A673 (cell line): ENCODE measurements at regions not wholly inside any gene's neighbourhood (a gene's known extent, or its start where the extent isn't known, plus 50 kb on each side); places are given as distances from the start of the nearest gene placed in this dataset.

ENCODE experiments used
- BruUV-seq: library from RNA; stranded (reverse); fragments of 400-500 nt; replicated peaks from 2 replicates; lab custom pipeline; 2021; lab: Mats Ljungman, UMichigan
- CTCF ChIA-PET: fragments of 300-600 bp; sonication (Branson Sonifier 250); formaldehyde crosslinking; loops from one replicate; lab custom pipeline; 2022; ENCODE audit warnings: antibody characterized with exemption; lab: Charles Lee
- POLR2A ChIA-PET: fragments of 300-600 bp; sonication (Branson Sonifier 250); formaldehyde crosslinking; loops from one replicate; lab custom pipeline; 2022; ENCODE audit warnings: antibody characterized with exemption; ENCODE audit not compliant: low non-redundant PET; lab: Charles Lee
- DNase-seq: peaks from one replicate; pipeline ENCODE4 v3.0.0-alpha.2; 2015; ENCODE audit warnings: low spot score
- H3K27ac ChIP-seq: fragments of 200-600 bp; sonication (generic); 2 replicates; pipeline ENCODE4 v1.5.1; 2016; ENCODE audit warnings: mixed run types, low read depth, mild to moderate bottlenecking, mixed read lengths, antibody characterized with exemption, low read length; ENCODE audit not compliant: poor library complexity, severe bottlenecking
- H3K27me3 ChIP-seq: fragments of 200-600 bp; sonication (generic); replicated peaks from 2 replicates; pipeline ENCODE4 v1.6.1; 2017; ENCODE audit warnings: mixed run types, low read depth, mild to moderate bottlenecking, mixed read lengths, antibody characterized with exemption, low read length; ENCODE audit not compliant: insufficient read depth, poor library complexity
- H3K36me3 ChIP-seq: fragments of 200-600 bp; sonication (generic); 2 replicates; pipeline ENCODE4 v1.6.1; 2016; ENCODE audit warnings: mixed run types, mild to moderate bottlenecking, mixed read lengths, antibody characterized with exemption, low read length; ENCODE audit not compliant: insufficient read depth, poor library complexity, severe bottlenecking
- H3K4me1 ChIP-seq: fragments of 200-600 bp; sonication (generic); 2 replicates; pipeline ENCODE4 v1.6.1; 2017; ENCODE audit warnings: mixed run types, mild to moderate bottlenecking, mixed read lengths, antibody characterized with exemption, low read length; ENCODE audit not compliant: insufficient read depth, poor library complexity, severe bottlenecking
- H3K4me3 ChIP-seq: fragments of 200-600 bp; sonication (generic); 2 replicates; pipeline ENCODE4 v1.5.1; 2016; ENCODE audit warnings: low read depth, mixed run types, mild to moderate bottlenecking, mixed read lengths, low read length; ENCODE audit not compliant: poor library complexity, severe bottlenecking
- H3K9me3 ChIP-seq: fragments of 200-600 bp; sonication (generic); 2 replicates; pipeline ENCODE4 v1.6.1; 2016; ENCODE audit warnings: mixed run types, low read depth, mild to moderate bottlenecking, mixed read lengths, antibody characterized with exemption, low read length; ENCODE audit not compliant: poor library complexity, severe bottlenecking
- EZH2 ChIP-seq: fragments of 200-600 bp; sonication (generic); IDR thresholded peaks from 2 replicates; pipeline ENCODE4 v1.6.1; 2017; ENCODE audit warnings: borderline replicate concordance, low read depth, mild to moderate bottlenecking, mixed read lengths, antibody characterized with exemption, low read length; ENCODE audit not compliant: poor library complexity, severe bottlenecking
- intact Hi-C: fragments of 100-400 bp; cut with micrococcal nuclease; formaldehyde crosslinking; loops from one replicate; pipeline ENCODE4 v1.10.0; 2022; ENCODE audit not compliant: unreplicated experiment
- TF ChIP-seq, protein P1 (sequence below): fragments of 300-800, 200-600 bp; sonication (generic); conservative IDR thresholded peaks from 2 replicates; pipeline ENCODE4 v1.5.1; 2017; ENCODE audit warnings: low read depth, mild to moderate bottlenecking, antibody characterized with exemption, low read length, moderate library complexity, mixed read lengths

DNA sequence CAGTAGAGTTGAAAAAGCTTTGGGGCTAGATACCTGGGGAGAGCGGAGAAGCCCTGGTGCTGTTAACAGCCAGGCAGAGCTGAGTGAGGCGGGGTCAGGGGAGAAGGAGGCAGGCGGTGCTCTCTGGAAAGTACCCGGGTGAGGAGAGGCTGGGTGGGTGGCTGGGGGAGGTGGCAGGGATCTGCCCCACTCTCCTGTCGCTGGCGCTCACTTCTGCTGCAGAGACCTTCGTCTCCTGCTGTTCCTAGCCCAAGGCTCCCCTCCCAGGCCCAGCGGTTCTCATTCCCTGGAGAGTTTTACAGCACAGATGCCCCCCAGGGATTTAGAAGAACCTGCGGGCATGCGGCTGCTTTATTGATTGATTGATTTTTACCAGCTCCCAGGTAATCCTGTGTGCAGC lies 302.8 kb downstream of the IRF8 start:
- POLR2A ChIA-PET = no interaction called here
- no peaks in the 10 kb centered on the region for H3K36me3 ChIP-seq
- no peak for TF ChIP-seq EZH2
- TF ChIP-seq, protein P1, sequence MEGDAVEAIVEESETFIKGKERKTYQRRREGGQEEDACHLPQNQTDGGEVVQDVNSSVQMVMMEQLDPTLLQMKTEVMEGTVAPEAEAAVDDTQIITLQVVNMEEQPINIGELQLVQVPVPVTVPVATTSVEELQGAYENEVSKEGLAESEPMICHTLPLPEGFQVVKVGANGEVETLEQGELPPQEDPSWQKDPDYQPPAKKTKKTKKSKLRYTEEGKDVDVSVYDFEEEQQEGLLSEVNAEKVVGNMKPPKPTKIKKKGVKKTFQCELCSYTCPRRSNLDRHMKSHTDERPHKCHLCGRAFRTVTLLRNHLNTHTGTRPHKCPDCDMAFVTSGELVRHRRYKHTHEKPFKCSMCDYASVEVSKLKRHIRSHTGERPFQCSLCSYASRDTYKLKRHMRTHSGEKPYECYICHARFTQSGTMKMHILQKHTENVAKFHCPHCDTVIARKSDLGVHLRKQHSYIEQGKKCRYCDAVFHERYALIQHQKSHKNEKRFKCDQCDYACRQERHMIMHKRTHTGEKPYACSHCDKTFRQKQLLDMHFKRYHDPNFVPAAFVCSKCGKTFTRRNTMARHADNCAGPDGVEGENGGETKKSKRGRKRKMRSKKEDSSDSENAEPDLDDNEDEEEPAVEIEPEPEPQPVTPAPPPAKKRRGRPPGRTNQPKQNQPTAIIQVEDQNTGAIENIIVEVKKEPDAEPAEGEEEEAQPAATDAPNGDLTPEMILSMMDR = no peak
- no peak overlapping the region for H3K27ac ChIP-seq
- intact Hi-C loops = no loop called here
- H3K9me3 ChIP-seq = no peaks in the 10 kb centered on the region
- CTCF ChIA-PET = no interaction called here
- H3K4me1 ChIP-seq = no peaks in the 10 kb centered on the region
- no peak overlapping the region for H3K4me3 ChIP-seq
- no peak for DNase-seq
- H3K27me3 ChIP-seq = peaks cover 68% of the 10 kb centered on the region
- no TSS peak for BruUV-seq

DNA sequence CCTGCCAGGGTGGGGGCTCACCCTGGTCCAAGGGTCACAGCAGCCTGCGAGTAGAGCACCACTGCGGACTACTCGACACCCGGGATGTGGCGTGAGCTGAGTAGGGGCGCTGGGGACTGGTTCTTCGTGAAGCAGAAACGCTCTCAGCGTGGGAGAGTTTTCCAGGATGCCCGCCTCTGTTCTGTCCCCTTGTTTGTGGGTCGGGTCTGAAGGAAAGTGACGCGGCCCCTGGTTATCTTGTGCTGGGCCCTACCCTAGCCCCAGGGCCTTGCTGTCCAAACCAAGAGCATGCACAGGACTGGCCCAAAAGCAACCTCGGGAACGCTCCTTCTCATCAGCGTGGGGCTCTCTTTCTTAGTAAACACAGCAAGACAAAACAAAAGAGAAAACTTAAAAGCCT lies 303.3 kb downstream of the IRF8 start:
- POLR2A ChIA-PET = no interaction called here
- no peaks in the 10 kb centered on the region for H3K36me3 ChIP-seq
- H3K27ac ChIP-seq = no peak overlapping the region
- BruUV-seq = no TSS peak
- H3K4me1 ChIP-seq = no peaks in the 10 kb centered on the region
- no peak overlapping the region for H3K4me3 ChIP-seq
- intact Hi-C loops = no loop called here
- no peak for DNase-seq
- CTCF ChIA-PET = no interaction called here
- no peaks in the 10 kb centered on the region for H3K9me3 ChIP-seq
- peaks cover 63% of the 10 kb centered on the region for H3K27me3 ChIP-seq
- peak; percentile 67 for TF ChIP-seq EZH2
- TF ChIP-seq, protein P1 = no peak

DNA sequence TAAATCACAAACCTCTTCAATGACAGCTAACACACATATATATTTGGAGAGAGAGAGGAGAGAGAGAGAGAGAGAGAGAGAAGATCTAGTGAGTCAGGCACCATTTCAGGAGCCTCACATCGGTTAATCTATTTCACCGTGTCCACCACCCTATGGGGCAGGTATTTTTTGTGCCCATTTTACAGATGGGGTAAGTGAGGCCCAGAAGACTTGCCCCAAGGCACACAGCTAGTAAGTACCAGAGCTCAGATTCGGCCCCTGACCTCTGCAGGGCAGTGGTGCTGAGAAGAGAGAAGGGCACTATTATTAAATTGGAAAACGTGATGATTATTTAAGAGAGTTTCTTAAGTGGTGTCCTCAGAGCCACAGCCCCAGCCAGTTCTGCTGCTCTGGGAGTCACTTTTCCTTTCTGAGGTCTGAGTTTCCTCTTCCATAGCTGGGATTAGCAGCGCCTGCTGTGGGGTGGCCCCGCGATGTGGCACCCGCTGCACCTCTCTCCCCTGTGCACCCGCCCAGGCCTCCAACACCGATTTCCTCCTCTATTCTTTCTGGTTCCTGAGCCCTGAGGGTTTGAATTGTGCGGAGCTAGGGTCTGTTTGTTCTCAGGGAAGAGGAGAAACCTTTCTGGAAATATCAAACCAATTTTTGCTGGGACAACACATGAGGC lies 303.9 kb downstream of the IRF8 start:
- ChIA-PET POLR2A (no interaction called here), CTCF (no interaction called here)
- intact Hi-C loops = no loop called here
- no TSS peak for BruUV-seq
- Histone ChIP-seq H3K4me1 (no peaks in the 10 kb centered on the region), H3K4me3 (no peak overlapping the region), H3K36me3 (no peaks in the 10 kb centered on the region), H3K27me3 (peaks cover 56% of the 10 kb centered on the region), H3K9me3 (no peaks in the 10 kb centered on the region), H3K27ac (no peak overlapping the region)
- DNase-seq = no peak
- TF ChIP-seq, protein P1 = no peak
- TF ChIP-seq EZH2 = no peak
